Astrocyte (in vitro differentiated cells and primary cell): ENCODE measurements at regions not wholly inside any gene's neighbourhood (a gene's known extent, or its start where the extent isn't known, plus 50 kb on each side); places are given as distances from the start of the nearest gene placed in this dataset.

Experiments
- DNase-seq: peaks from one replicate; pipeline ENCODE4 v3.0.0-alpha.2; 2010; ENCODE audit warnings: low read depth
- FAIRE-seq: peaks from 2 replicates; lab custom pipeline; 2011; peaks lifted over from hg19 to GRCh38; lab: Jason Lieb, UNC
- H2AFZ ChIP-seq: 2 replicates; pipeline ENCODE4 v1.6.0; 2012; ENCODE audit warnings: low read depth, low read length, inconsistent platforms
- H3K27ac ChIP-seq: 2 replicates; pipeline ENCODE4 v1.5.1; 2011; ENCODE audit warnings: low read depth, low read length, inconsistent platforms
- H3K27me3 ChIP-seq: 2 replicates; pipeline ENCODE4 v1.6.0; 2011; ENCODE audit warnings: low read length, inconsistent platforms; ENCODE audit not compliant: insufficient read depth
- H3K36me3 ChIP-seq: 2 replicates; pipeline ENCODE4 v1.5.1; 2011; ENCODE audit warnings: low read length, inconsistent platforms; ENCODE audit not compliant: insufficient read depth
- H3K4me1 ChIP-seq: 2 replicates; pipeline ENCODE4 v1.5.1; 2011; ENCODE audit warnings: low read length, inconsistent platforms; ENCODE audit not compliant: insufficient read depth
- H3K4me2 ChIP-seq: 2 replicates; pipeline ENCODE4 v1.6.0; 2012; ENCODE audit warnings: low read length, inconsistent platforms
- H3K4me3 ChIP-seq: 2 replicates; pipeline ENCODE4 v1.5.1; 2011; ENCODE audit warnings: low read depth, mild to moderate bottlenecking, low read length, inconsistent platforms; ENCODE audit not compliant: insufficient read depth
- H3K79me2 ChIP-seq: 2 replicates; pipeline ENCODE4 v1.6.0; 2012; ENCODE audit warnings: mild to moderate bottlenecking, low read length, inconsistent platforms; ENCODE audit not compliant: insufficient read depth
- H3K9ac ChIP-seq: 2 replicates; pipeline ENCODE4 v1.6.0; 2012; ENCODE audit warnings: mild to moderate bottlenecking, low read length, inconsistent platforms
- H3K9me3 ChIP-seq: 2 replicates; pipeline ENCODE4 v1.5.1; 2012; ENCODE audit warnings: low read depth, mild to moderate bottlenecking, low read length, inconsistent platforms; ENCODE audit not compliant: insufficient read depth
- H4K20me1 ChIP-seq: 2 replicates; pipeline ENCODE4 v1.6.0; 2012; ENCODE audit warnings: low read length, inconsistent platforms; ENCODE audit not compliant: insufficient read depth
- H3K27ac Mint-ChIP-seq: one replicate; pipeline ENCODE4 v1.8.0; 2021; ENCODE audit warnings: mild to moderate bottlenecking, mixed read lengths; ENCODE audit not compliant: unreplicated experiment
- H3K27me3 Mint-ChIP-seq: one replicate; pipeline ENCODE4 v1.8.0; 2021; ENCODE audit warnings: low read depth, mixed read lengths; ENCODE audit not compliant: unreplicated experiment
- H3K36me3 Mint-ChIP-seq: one replicate; pipeline ENCODE4 v1.8.0; 2021; ENCODE audit warnings: low read depth, mixed read lengths; ENCODE audit not compliant: unreplicated experiment
- H3K4me1 Mint-ChIP-seq: one replicate; pipeline ENCODE4 v1.8.0; 2021; ENCODE audit warnings: low read depth, mixed read lengths; ENCODE audit not compliant: unreplicated experiment
- H3K4me3 Mint-ChIP-seq: one replicate; pipeline ENCODE4 v1.8.0; 2021; ENCODE audit warnings: mild to moderate bottlenecking, moderate library complexity, mixed read lengths; ENCODE audit not compliant: unreplicated experiment
- H3K9me3 Mint-ChIP-seq: one replicate; pipeline ENCODE4 v1.8.0; 2021; ENCODE audit warnings: mild to moderate bottlenecking, mixed read lengths; ENCODE audit not compliant: unreplicated experiment
- EZH2 ChIP-seq: IDR thresholded peaks from 2 replicates; pipeline ENCODE4 v1.6.1; 2012; ENCODE audit warnings: mild to moderate bottlenecking, low read length, inconsistent platforms; ENCODE audit not compliant: insufficient read depth
- TF ChIP-seq, protein P1 (sequence below): IDR thresholded peaks from 2 replicates; pipeline ENCODE4 v1.5.1; 2011; ENCODE audit warnings: low read depth, mild to moderate bottlenecking, inconsistent platforms, low read length, moderate library complexity; ENCODE audit not compliant: insufficient read depth

DNA sequence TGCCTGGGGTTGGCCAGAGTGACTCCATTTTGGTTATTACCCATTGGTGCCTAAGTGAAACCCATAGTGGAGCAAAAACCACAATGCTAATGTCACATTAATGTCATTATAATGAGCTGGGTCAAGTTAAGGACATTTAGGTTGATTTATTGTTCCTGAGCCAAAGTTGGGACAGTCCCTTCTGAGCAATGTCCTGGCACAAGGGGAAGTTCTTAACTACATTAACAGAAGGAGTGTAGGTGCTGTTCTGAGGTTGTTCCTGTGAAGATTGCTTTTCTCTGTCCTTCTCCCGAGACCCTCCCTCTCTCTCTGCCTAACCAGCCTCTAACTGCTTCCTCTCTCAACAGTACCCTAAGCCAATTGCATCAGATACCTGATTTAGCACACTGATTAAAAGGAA, 1956.8 kb upstream of the PCDH10 start:
- no peak overlapping the region for H2AFZ ChIP-seq
- no peaks in the 10 kb centered on the region for H3K4me1 Mint-ChIP-seq
- H3K79me2 ChIP-seq, result no peaks in the 10 kb centered on the region
- no peaks in the 10 kb centered on the region for H3K27me3 Mint-ChIP-seq
- no peak overlapping the region for H3K9ac ChIP-seq
- no peaks in the 10 kb centered on the region for H3K36me3 ChIP-seq
- no peak overlapping the region for H3K27ac ChIP-seq
- no peaks in the 10 kb centered on the region for H4K20me1 ChIP-seq
- H3K36me3 Mint-ChIP-seq, result no peaks in the 10 kb centered on the region
- H3K27me3 ChIP-seq, result no peaks in the 10 kb centered on the region
- TF ChIP-seq, protein P1, sequence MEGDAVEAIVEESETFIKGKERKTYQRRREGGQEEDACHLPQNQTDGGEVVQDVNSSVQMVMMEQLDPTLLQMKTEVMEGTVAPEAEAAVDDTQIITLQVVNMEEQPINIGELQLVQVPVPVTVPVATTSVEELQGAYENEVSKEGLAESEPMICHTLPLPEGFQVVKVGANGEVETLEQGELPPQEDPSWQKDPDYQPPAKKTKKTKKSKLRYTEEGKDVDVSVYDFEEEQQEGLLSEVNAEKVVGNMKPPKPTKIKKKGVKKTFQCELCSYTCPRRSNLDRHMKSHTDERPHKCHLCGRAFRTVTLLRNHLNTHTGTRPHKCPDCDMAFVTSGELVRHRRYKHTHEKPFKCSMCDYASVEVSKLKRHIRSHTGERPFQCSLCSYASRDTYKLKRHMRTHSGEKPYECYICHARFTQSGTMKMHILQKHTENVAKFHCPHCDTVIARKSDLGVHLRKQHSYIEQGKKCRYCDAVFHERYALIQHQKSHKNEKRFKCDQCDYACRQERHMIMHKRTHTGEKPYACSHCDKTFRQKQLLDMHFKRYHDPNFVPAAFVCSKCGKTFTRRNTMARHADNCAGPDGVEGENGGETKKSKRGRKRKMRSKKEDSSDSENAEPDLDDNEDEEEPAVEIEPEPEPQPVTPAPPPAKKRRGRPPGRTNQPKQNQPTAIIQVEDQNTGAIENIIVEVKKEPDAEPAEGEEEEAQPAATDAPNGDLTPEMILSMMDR, result no peak
- TF ChIP-seq EZH2, result no peak
- H3K9me3 Mint-ChIP-seq, result no peaks in the 10 kb centered on the region
- no peak overlapping the region for H3K4me3 Mint-ChIP-seq
- DNase-seq (no peak), FAIRE-seq (no peak)
- H3K27ac Mint-ChIP-seq, result no peak overlapping the region
- no peak overlapping the region for H3K4me2 ChIP-seq
- no peaks in the 10 kb centered on the region for H3K9me3 ChIP-seq
- no peaks in the 10 kb centered on the region for H3K4me1 ChIP-seq
- H3K4me3 ChIP-seq, result no peak overlapping the region

DNA sequence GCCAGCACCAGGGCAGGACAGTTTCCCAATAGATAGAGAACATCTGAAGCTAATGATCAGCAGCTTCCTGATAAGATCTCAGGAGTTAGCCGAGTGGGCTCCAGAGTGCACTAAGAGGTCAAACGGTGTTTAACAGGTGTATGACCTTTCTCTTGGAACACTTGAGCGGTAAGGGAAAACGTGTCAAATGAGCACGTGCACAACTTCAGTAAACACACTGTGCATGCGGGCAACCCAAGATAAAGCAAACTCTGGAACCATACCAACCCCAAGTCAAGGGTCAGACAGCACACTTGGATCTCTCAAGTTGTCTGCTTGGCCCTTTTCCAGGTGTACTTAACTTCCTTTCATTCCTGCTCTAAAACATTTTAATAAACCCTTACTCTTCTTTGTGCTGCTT, 1941.5 kb upstream of the PCDH10 start:
- Mint-ChIP-seq H3K36me3 (no peaks in the 10 kb centered on the region), H3K4me3 (no peak overlapping the region), H3K9me3 (no peaks in the 10 kb centered on the region), H3K27me3 (no peaks in the 10 kb centered on the region), H3K4me1 (peaks cover 2% of the 10 kb centered on the region), H3K27ac (no peak overlapping the region)
- H3K9me3 ChIP-seq, result peaks cover 3% of the 10 kb centered on the region
- no peak overlapping the region for H3K4me3 ChIP-seq
- no peaks in the 10 kb centered on the region for H3K4me1 ChIP-seq
- no peaks in the 10 kb centered on the region for H3K27me3 ChIP-seq
- no peak for DNase-seq
- TF ChIP-seq, protein P1, result no peak
- no peak for TF ChIP-seq EZH2
- H3K4me2 ChIP-seq, result no peak overlapping the region
- no peak overlapping the region for H2AFZ ChIP-seq
- H3K36me3 ChIP-seq, result no peaks in the 10 kb centered on the region
- H3K9ac ChIP-seq, result no peak overlapping the region
- H3K27ac ChIP-seq, result no peak overlapping the region
- no peaks in the 10 kb centered on the region for H3K79me2 ChIP-seq
- no peak for FAIRE-seq
- H4K20me1 ChIP-seq, result no peaks in the 10 kb centered on the region

DNA sequence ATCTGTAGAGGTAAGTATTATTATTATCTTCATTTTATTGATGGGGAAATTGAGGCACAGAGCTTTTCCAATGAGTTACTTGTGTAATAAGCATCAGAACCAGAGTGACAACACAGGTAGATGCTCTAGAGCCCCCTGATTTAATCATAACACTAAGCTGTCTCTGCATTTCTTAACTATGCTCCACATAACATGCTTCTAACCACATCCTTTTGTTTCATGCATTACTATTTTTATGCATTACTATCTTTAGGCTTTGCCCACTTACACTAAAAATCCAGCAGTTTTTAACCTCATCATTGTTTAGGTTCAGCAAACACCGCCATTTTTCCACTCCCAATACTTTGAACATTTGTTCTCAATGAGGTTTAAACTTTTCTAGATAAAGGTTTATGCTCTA, 1900.8 kb upstream of the PCDH10 start:
- TF ChIP-seq EZH2, result no peak
- no peaks in the 10 kb centered on the region for H3K36me3 Mint-ChIP-seq
- Histone ChIP-seq H3K79me2 (no peaks in the 10 kb centered on the region), H3K27me3 (no peaks in the 10 kb centered on the region), H3K4me2 (no peak overlapping the region), H2AFZ (no peak overlapping the region), H4K20me1 (no peaks in the 10 kb centered on the region), H3K4me3 (no peak overlapping the region), H3K9ac (no peak overlapping the region), H3K36me3 (no peaks in the 10 kb centered on the region), H3K9me3 (no peaks in the 10 kb centered on the region), H3K4me1 (no peaks in the 10 kb centered on the region), H3K27ac (no peak overlapping the region)
- H3K27ac Mint-ChIP-seq, result no peak overlapping the region
- no peaks in the 10 kb centered on the region for H3K4me1 Mint-ChIP-seq
- no peaks in the 10 kb centered on the region for H3K9me3 Mint-ChIP-seq
- FAIRE-seq (no peak), DNase-seq (no peak)
- H3K27me3 Mint-ChIP-seq, result no peaks in the 10 kb centered on the region
- no peak overlapping the region for H3K4me3 Mint-ChIP-seq
